Posterior vena cava (tissue), 2 donors: ENCODE measurements at regions not wholly inside any gene's neighbourhood (a gene's known extent, or its start where the extent isn't known, plus 50 kb on each side); places are given as distances from the start of the nearest gene placed in this dataset.

Experiments
- DNase-seq: peaks from one replicate; pipeline ENCODE4 v3.0.0-alpha.2; 2020; ENCODE audit warnings: low spot score
- intact Hi-C, 2 donors: fragments of 100-400 bp; cut with DNase I; formaldehyde crosslinking; loops; one replicate each; pipeline versions ENCODE4 v1.14.1 to v1.14.2; 2022 to 2023
- donor health status: DM: yes; HTN: yes; CAD: no.
- donor health status: DM: yes; HTN: yes; CAD: no.

- intact Hi-C loops, result no loop called here
- no peak for DNase-seq
Observed at GRCh38 chr16:80874925-80875324, 70.5 kb upstream of the CDYL2 start.

GRCh38 chr16:80862160-80862705 is 57.8 kb upstream of the CDYL2 start:
- no peak for DNase-seq
- intact Hi-C loops, result no loop called here
